OCI-LY7 (cell line): ENCODE measurements at regions not wholly inside any gene's neighbourhood (a gene's known extent, or its start where the extent isn't known, plus 50 kb on each side); places are given as distances from the start of the nearest gene placed in this dataset.

ENCODE experiments used
- BruUV-seq: library from RNA; stranded (reverse); fragments of 400-500 nt; replicated peaks from 2 replicates; lab custom pipeline; 2021; lab: Mats Ljungman, UMichigan
- CTCF ChIA-PET: fragments of 300-600 bp; sonication (Branson Sonifier 250); formaldehyde crosslinking; loops from one replicate; lab custom pipeline; 2022; ENCODE audit warnings: antibody characterized with exemption; ENCODE audit not compliant: unreplicated experiment; lab: Charles Lee
- POLR2A ChIA-PET: fragments of 300-600 bp; sonication (Branson Sonifier 250); formaldehyde crosslinking; loops from one replicate; lab custom pipeline; 2022; ENCODE audit warnings: antibody characterized with exemption; lab: Charles Lee
- DNase-seq: peaks from one replicate; pipeline ENCODE4 v3.0.0-alpha.2; 2015; ENCODE audit warnings: low spot score
- H2AFZ ChIP-seq: fragments of 200-600 bp; sonication (generic), shearing (Covaris generic); 2 replicates; pipeline ENCODE4 v1.6.1; 2014; ENCODE audit warnings: mild to moderate bottlenecking, antibody characterized with exemption, low read length, moderate library complexity
- H3K27ac ChIP-seq: fragments of 200-600 bp; sonication (generic); 2 replicates; pipeline ENCODE4 v1.5.1; 2014; ENCODE audit warnings: mixed run types, low read depth, mild to moderate bottlenecking, moderate library complexity, low read length, inconsistent platforms; ENCODE audit not compliant: poor library complexity, severe bottlenecking
- H3K36me3 ChIP-seq: fragments of 200-600 bp; sonication (generic); 2 replicates; pipeline ENCODE4 v1.6.1; 2014; ENCODE audit warnings: mild to moderate bottlenecking, antibody characterized with exemption, low read length, moderate library complexity, mixed read lengths; ENCODE audit not compliant: insufficient read depth
- H3K4me1 ChIP-seq: fragments of 200-600 bp; sonication (generic); 2 replicates; pipeline ENCODE4 v1.5.1; 2014; ENCODE audit warnings: mild to moderate bottlenecking, low read length; ENCODE audit not compliant: insufficient read depth, poor library complexity, severe bottlenecking
- H3K4me2 ChIP-seq: fragments of 200-600 bp; sonication (generic); 2 replicates; pipeline ENCODE4 v1.6.1; 2014; ENCODE audit warnings: mild to moderate bottlenecking, low read length
- H3K4me3 ChIP-seq: fragments of 200-600 bp; sonication (generic); 2 replicates; pipeline ENCODE4 v1.5.1; 2014; ENCODE audit warnings: mild to moderate bottlenecking, low read depth, low read length; ENCODE audit not compliant: poor library complexity, severe bottlenecking
- H3K79me2 ChIP-seq: fragments of 200-600 bp; sonication (generic); 2 replicates; pipeline ENCODE4 v1.6.1; 2016; ENCODE audit warnings: low read depth, mild to moderate bottlenecking, low read length, moderate library complexity, mixed read lengths; ENCODE audit not compliant: insufficient read depth
- H3K9me2 ChIP-seq: fragments of 200-600 bp; sonication (generic); 2 replicates; pipeline ENCODE4 v1.6.1; 2016; ENCODE audit warnings: mild to moderate bottlenecking, low read length, mixed read lengths; ENCODE audit not compliant: insufficient read depth
- H3K9me3 ChIP-seq: fragments of 200-600 bp; sonication (generic); 2 replicates; pipeline ENCODE4 v1.6.1; 2014; ENCODE audit warnings: mild to moderate bottlenecking, mixed run types, low read length, mixed read lengths
- H4K20me1 ChIP-seq: fragments of 200-600 bp; sonication (generic); 2 replicates; pipeline ENCODE4 v1.6.1; 2014; ENCODE audit warnings: mild to moderate bottlenecking, antibody characterized with exemption, low read length, moderate library complexity, mixed read lengths; ENCODE audit not compliant: insufficient read depth
- CTCF ChIP-seq: fragments of 200-600 bp; sonication (generic); conservative IDR thresholded peaks from 2 replicates; pipeline ENCODE4 v1.5.1; 2014; ENCODE audit warnings: mild to moderate bottlenecking, antibody characterized with exemption, low read length, moderate library complexity, mixed read lengths
- EZH2phosphoT487 ChIP-seq: fragments of 200-600 bp; sonication (generic); IDR thresholded peaks from 2 replicates; pipeline ENCODE4 v1.6.1; 2018; ENCODE audit warnings: low read depth, borderline replicate concordance, mild to moderate bottlenecking, mixed run types, antibody characterized with exemption, low read length, moderate library complexity, mixed read lengths
- intact Hi-C: fragments of 100-400 bp; cut with micrococcal nuclease; formaldehyde crosslinking; loops from one replicate; pipeline ENCODE4 v1.10.0; 2022; ENCODE audit not compliant: unreplicated experiment

- no peak for TF ChIP-seq CTCF
- no peak for TF ChIP-seq EZH2phosphoT487
- no TSS peak for BruUV-seq
These were observed 304.3 kb downstream of the MATN1 start for GRCh38 chr1:30418939-30419720.

GRCh38 chr1:30418061-30418938, 305.1 kb downstream of the MATN1 start:
- POLR2A ChIA-PET: no interaction called here
- no peak for TF ChIP-seq CTCF
- TF ChIP-seq EZH2phosphoT487: no peak
- Histone ChIP-seq H3K9me2 (no peaks in the 10 kb centered on the region), H3K9me3 (no peaks in the 10 kb centered on the region), H3K4me1 (no peaks in the 10 kb centered on the region), H3K4me3 (no peak overlapping the region), H2AFZ (no peak overlapping the region), H3K79me2 (no peaks in the 10 kb centered on the region), H3K27ac (no peak overlapping the region), H3K36me3 (no peaks in the 10 kb centered on the region), H3K4me2 (no peak overlapping the region), H4K20me1 (no peaks in the 10 kb centered on the region)
- intact Hi-C loops: no loop called here
- CTCF ChIA-PET: no interaction called here
- DNase-seq: no peak
- no TSS peak for BruUV-seq

More at GRCh38 chr1:30418939-30419720, 304.3 kb downstream of the MATN1 start:
- ChIA-PET CTCF (no interaction called here), POLR2A (no interaction called here)
- no peaks in the 10 kb centered on the region for H4K20me1 ChIP-seq
- no peaks in the 10 kb centered on the region for H3K9me3 ChIP-seq
- no peak overlapping the region for H3K4me2 ChIP-seq
- H3K9me2 ChIP-seq: no peaks in the 10 kb centered on the region
- H2AFZ ChIP-seq: no peak overlapping the region
- intact Hi-C loops: no loop called here
- H3K36me3 ChIP-seq: no peaks in the 10 kb centered on the region
- DNase-seq: no peak
- H3K4me1 ChIP-seq: no peaks in the 10 kb centered on the region
- H3K27ac ChIP-seq: no peak overlapping the region
- no peak overlapping the region for H3K4me3 ChIP-seq
- H3K79me2 ChIP-seq: no peaks in the 10 kb centered on the region

GRCh38 chr1:30417701-30418046, 305.7 kb downstream of the MATN1 start:
- Histone ChIP-seq H3K79me2 (no peaks in the 10 kb centered on the region), H3K4me1 (no peaks in the 10 kb centered on the region), H3K4me3 (no peak overlapping the region), H2AFZ (no peak overlapping the region), H3K9me2 (no peaks in the 10 kb centered on the region), H3K4me2 (no peak overlapping the region), H3K9me3 (no peaks in the 10 kb centered on the region), H3K36me3 (no peaks in the 10 kb centered on the region), H4K20me1 (no peaks in the 10 kb centered on the region), H3K27ac (no peak overlapping the region)
- no peak for DNase-seq
- ChIA-PET CTCF (no interaction called here), POLR2A (no interaction called here)
- no peak for TF ChIP-seq EZH2phosphoT487
- TF ChIP-seq CTCF: no peak
- intact Hi-C loops: no loop called here
- no TSS peak for BruUV-seq
